Spleen (tissue), 7 donors: ENCODE measurements at regions not wholly inside any gene's neighbourhood (a gene's known extent, or its start where the extent isn't known, plus 50 kb on each side); places are given as distances from the start of the nearest gene placed in this dataset.

Experiments used
- POLR2A ChIP-seq, 3 donors: fragments of 450-650 bp; IDR thresholded peaks; one replicate each; pipeline ENCODE4 v1.5.1; 2017; ENCODE audit warnings: antibody characterized with exemption in 3 of 3, mild to moderate bottlenecking in 1 of 3
- TF ChIP-seq, protein P1 (sequence below), 11 experiments: fragments of 200-600 bp in 7 of 11; fragments of 450-650 bp in 4 of 11; sonication (generic) in 4 of 11; IDR thresholded peaks in 8 of 11; conservative IDR thresholded peaks in 3 of 11; 1 replicate in 7 of 11; 2 replicates in 4 of 11; pipeline versions ENCODE4 v1.4.0 to v1.8.0; 2016 to 2021; ENCODE audit warnings: antibody characterized with exemption in 11 of 11, inconsistent platforms in 4 of 11, mild to moderate bottlenecking in 1 of 11
- donor health status: DM: no; HTN: no; CAD: no; lungs with moderate emphysema.
- donor health status: DM: no; HTN: no; CAD: no.
- donor health status: DM: no; HTN: no; CAD: no.

- TF ChIP-seq, protein P1, sequence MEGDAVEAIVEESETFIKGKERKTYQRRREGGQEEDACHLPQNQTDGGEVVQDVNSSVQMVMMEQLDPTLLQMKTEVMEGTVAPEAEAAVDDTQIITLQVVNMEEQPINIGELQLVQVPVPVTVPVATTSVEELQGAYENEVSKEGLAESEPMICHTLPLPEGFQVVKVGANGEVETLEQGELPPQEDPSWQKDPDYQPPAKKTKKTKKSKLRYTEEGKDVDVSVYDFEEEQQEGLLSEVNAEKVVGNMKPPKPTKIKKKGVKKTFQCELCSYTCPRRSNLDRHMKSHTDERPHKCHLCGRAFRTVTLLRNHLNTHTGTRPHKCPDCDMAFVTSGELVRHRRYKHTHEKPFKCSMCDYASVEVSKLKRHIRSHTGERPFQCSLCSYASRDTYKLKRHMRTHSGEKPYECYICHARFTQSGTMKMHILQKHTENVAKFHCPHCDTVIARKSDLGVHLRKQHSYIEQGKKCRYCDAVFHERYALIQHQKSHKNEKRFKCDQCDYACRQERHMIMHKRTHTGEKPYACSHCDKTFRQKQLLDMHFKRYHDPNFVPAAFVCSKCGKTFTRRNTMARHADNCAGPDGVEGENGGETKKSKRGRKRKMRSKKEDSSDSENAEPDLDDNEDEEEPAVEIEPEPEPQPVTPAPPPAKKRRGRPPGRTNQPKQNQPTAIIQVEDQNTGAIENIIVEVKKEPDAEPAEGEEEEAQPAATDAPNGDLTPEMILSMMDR (IDR thresholded peaks at IDR 0.05 in 8 of 11, conservative IDR thresholded peaks at IDR 0.05 in 3 of 11): no peak
- no peak for TF ChIP-seq POLR2A (IDR thresholded peaks at IDR 0.05)
Observed at GRCh38 chr20:11769825-11770224, 147.9 kb upstream of the BTBD3 start.
